HG02798 (cell line): ENCODE measurements at regions not wholly inside any gene's neighbourhood (a gene's known extent, or its start where the extent isn't known, plus 50 kb on each side); places are given as distances from the start of the nearest gene placed in this dataset.
"Not testable (repeated sequence)": the region's sequence is repeated elsewhere in the genome, so short reads cannot be mapped to it uniquely, and the experiment has no call there.

Experiments used
- ATAC-seq: cut with Tn5 transposase; IDR thresholded peaks from one replicate; pipeline ENCODE4 v1.9.1; 2021; ENCODE audit warnings: mild to moderate bottlenecking; ENCODE audit not compliant: unreplicated experiment, poor library complexity

DNA sequence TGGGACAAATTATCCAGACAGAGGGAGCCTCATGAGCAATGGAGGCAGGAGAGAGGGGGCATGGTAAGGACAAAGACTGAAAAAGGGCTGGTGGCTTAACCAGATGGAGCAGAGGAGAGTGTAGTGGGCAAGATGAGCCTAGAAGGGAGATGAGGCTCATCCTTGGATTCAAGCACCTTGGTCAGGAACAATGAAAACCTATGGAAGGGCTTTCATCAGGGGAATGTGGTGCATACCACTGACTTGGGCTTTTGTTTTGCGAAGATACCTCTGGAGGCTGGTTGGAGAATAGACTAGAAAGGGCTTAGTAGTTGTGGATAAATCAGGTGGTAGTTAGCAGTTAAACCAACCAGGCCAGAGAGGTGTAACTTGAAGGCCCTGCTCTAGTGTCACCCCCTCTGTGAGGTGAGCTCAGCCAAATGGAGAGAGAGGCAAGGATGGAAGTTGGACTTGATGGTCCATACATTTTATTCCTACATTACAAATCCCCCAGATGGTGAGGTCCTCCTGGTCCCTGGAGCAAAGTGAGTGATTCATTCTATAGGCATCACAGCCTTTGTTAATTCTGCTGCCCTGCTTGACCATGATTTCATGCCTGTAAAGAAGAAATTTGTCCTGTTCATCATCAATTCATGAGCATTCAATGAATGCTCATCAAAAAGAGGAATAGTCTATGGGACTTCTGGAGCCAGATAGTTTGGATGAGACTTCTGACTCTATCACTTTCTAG lies 264.8 kb upstream of the IGFBP7 start:
- no peak for ATAC-seq

DNA sequence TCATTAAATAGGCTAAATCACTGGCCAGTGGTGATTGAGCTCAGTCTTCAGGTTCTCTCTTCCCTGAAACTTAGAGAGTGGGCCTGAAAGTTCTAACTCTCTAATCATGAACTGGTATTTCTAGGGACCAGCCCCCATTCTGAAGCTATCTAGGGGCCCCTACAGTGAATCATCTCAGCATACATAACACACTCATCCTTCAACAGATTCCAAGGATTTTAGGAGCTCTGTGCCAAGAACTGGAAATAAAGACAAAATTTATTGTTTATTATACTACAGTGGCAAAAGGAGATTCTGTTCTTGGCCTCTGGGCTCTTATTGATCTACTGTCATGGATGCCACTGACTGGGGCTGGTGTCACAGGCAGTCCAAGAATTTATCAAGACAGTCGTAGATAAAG lies 263.8 kb upstream of the IGFBP7 start:
- ATAC-seq, result no peak

DNA sequence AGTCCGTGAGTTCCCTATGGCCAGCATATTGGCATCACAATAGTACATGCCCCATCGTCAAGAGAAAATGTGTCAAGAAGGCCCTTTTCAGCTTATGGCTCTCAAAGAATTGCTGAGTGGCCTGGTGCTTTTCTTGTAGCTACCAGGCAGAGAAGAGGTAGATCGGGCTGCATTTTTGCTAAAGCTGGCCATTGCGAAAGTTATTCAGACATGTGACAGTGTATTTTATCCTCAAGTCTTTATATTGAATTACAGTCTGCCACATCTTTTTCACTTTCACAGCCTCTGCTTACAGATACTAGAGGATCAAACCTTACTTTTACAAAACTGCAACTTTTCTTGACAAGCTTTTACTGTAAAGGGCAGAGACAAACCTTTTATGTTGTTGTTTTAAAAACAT lies 261.5 kb upstream of the IGFBP7 start:
- no peak for ATAC-seq

DNA sequence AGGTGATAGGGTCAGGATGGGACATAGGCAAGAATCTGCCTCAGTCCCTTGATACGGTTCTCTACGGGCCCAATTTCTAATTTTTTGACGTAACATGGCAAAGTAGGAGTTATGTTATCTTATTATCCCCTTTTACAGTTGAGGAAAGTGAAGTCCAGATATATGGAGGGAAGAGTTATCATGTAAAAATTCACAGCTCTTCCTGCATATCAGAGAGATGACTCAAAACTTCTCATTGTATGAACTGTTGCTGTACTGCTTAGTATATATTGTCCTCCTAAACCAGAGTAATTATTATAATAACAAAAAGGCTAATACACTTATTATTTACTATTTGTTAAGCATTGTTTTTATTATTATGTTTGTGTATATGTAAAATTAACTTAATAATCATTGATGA lies 260.5 kb upstream of the IGFBP7 start:
- ATAC-seq, result no peak

DNA sequence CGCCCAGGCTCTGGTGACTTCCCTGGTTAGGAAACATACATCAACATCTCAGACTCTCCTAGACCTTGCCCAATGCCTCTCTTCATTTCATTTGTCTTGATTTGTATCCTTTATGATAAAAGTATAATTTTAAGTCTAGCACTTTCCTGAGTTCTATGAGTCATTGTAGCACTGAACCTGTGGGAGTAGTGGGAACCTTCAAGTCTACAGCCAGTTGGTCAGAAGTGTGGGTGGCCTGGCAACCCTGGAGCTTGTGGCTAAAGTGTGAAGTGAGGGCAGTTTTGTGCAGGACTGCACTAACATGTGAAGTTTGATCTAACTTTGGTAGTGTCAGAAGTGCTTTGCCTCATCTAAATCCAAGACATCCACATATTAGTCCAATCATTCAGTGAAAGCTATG lies 259.3 kb upstream of the IGFBP7 start:
- ATAC-seq, result no peak

DNA sequence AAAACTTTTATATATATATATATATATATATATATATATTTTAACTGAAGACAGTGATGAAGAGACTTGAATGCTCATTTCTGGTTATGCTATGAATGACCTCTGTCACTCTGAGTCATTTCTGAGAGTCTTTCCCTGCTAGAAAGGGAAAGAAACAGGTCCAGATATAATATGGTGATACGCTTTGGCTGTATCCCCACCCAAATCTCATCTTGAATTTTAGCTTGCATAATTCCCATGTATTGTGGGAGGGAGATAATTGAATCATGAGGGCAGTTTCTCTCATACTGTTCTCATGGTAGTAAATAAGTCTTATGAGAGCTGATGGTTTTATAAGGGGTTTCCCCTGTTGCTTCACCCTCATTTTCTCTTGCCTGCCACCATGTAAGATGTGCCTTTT lies 254.1 kb upstream of the IGFBP7 start:
- no peak for ATAC-seq

DNA sequence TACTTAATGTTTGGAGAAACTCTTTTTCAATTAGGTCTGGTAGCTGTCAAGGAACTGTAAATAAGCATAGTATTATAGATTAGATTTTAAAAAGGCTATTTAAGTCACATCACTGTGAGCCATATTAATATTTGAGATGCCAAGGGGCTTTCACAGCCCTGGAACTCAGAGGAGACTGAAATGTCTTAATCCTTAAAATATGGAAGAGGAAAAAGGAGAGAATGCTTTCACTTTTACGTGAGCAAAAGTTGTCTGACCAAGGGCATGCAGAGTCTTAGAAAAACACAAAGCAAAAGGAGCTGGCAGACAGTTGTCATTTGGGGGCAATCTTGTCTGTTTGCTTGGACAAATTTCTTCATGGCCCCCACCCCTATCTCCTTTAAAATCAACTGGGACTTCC lies 253.2 kb upstream of the IGFBP7 start:
- ATAC-seq, result no peak

DNA sequence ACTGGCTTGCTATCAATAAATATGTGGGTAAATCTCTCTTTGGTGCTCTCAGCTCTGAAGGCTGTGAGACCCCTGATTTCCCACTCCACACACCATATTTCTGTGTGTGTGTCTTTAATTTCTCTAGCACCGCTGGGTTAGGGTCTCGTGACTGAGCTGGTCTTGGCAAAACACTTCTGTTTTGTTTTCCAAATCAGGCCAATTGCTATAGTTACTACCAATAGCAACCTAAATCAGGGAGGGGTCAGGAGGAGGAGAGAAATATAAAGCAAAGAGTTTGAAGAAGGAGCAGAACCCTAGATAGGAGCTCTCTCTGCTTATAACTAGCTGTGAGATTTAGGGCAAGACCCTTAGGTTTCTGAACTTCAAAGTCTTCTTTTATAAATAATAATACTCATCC lies 250.5 kb upstream of the IGFBP7 start:
- no peak for ATAC-seq

DNA sequence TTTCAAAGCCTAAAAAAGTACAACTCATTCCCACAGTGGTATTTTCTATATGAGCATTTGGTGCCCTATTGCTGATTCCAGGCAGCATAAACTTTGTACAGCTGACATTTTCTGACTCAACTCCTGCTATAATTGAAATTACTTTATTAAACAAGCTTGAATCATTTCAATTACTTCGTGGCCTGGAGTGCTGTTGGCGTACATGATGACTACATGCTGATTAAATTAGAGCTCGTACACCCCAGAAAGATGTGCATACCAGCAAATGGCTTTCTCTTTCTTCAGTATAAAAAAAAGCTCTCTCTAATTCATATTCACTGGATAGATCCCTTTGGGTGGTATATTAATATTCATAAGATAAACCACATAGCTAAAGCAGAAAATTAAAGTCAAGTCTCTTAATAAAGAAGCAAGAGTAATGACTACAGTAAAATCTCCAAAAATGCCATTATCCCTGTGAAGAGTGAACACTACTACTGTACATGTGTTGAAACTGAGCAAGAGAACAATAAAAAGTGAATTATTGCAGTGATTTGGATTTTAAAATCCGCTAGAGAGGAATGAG lies 245.0 kb upstream of the IGFBP7 start:
- no peak for ATAC-seq

DNA sequence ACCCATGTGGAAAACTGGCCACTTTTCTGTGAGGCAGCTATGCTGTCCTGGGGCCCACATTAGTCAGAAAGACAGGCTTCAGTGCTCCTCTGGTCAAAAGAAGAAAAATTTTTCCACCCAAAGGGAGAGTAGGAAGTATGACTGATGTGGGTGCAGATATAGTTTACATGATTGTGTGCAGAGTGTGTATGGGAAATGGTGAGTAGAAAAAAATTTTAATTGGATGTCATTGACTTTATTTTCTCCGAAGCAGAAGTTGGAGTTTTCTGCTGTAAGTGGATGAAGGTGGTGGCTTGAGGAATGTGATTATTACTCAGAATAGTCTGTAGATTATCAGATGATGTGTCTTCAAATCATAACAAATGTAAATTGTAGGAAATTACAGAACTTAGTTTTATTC lies 241.5 kb upstream of the IGFBP7 start:
- no peak for ATAC-seq

DNA sequence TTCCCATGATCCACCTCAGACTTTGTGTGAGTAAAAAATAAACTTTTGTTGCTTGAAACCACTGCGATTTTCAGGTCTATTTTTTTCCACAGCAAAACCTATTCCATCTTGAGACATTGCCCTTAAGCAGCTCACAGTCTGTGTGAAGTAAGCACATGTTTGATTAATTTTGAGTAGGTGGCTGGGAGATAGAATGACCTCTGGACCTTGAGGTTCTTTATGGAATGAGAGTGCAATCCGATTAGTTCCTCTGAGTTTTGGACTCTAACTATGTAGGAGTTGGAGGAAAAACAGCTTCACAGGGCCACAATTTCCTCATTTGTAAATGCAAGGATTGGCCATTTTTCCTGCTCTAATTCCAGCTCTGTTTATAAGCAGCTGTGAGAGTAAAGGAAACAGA lies 234.1 kb upstream of the IGFBP7 start:
- ATAC-seq, result no peak

DNA sequence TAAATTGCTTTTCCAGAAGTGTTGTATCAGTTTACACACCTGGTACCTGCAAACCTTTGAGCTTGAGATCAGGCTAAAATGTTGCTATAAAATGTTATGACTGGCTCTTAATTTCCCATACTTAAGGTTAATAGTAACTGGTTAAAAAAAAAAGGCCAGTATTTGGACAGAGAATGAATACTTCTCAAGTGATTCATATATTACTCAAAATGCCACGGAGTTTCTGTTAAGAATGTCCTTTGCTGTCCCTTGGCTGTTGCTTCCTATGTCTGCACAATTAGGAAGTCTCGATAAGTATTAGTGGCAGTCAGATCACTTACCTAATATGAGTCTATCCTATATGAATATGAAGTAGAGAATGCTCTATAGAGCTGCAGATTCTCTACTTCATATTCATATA lies 232.2 kb upstream of the IGFBP7 start:
- ATAC-seq, result no peak

DNA sequence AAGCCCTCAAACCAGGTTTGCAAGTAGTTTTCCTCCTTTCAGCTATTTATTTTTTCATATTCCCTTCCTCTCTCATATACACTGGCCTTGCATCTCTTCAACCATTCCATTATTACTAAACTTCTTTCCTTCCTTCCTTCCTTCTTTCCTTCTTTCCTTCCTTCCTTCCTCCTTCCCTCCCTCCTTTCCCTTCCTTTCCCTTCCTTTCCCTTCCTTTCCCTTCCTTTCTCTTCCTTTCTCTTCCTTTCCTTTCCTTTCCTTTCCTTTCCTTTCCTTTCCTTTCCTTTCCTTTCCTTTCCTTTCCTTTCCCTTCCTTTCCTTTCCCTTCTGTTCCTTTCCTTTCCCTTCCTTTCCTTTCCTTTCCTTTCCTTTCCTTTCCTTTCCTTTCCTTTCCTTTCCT lies 228.7 kb upstream of the IGFBP7 start:
- not testable (repeated sequence) for ATAC-seq

DNA sequence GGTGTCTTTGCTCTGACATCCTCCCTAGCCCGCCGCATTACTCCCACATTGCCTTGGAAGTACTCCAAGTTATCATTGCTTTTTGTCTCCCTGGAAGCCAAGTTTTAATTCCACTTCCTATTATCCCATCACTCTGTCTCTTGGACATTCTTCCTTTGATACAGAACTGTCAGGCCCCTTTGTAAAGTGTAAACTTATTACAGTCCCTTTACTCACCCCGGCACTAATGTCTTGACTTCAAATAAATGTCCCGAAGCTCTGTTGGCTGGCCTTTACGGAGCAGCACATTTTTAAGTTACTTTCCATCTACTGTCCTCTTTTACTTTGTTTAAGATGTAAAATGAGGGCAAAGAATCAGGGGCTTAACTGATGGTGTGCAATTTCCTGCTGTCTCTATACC lies 223.5 kb upstream of the IGFBP7 start:
- no peak for ATAC-seq

DNA sequence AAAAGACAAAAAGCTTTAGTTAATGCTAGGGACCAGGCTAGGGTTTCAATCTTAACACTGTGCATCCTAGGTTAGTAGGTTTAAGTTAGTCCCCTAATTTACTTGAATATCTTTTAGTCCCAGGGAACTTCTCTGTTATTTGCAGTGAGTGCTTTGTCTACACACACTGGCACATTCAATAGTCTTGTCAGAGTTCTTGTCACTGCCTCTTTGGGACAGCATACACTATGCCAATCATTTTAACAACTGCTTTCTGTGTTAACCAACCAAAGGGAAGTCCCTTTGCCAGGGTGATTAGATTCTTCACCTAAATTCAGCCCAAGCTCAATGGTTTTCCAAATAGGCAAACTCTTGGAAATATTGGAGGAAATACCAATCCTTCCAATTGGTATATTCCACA lies 221.8 kb upstream of the IGFBP7 start:
- ATAC-seq, result no peak

DNA sequence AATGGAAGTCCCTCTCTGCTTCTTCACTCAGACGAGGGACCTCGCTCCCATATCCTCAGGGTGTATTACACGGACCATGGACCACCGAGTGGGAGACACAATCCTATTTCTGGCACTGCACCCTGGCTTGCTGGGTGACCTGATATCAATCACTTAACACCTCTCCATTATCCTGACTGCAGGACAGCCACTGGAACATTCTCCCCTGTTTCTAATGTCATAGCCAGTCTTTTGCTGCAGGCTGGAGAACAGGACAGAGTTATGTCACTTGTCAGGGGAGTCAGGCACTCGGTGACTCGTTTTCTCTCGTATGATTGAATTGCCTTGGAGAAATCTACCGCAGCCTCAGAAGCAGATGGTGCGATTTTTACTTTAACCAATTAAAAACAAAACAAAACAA lies 219.1 kb upstream of the IGFBP7 start:
- no peak for ATAC-seq

DNA sequence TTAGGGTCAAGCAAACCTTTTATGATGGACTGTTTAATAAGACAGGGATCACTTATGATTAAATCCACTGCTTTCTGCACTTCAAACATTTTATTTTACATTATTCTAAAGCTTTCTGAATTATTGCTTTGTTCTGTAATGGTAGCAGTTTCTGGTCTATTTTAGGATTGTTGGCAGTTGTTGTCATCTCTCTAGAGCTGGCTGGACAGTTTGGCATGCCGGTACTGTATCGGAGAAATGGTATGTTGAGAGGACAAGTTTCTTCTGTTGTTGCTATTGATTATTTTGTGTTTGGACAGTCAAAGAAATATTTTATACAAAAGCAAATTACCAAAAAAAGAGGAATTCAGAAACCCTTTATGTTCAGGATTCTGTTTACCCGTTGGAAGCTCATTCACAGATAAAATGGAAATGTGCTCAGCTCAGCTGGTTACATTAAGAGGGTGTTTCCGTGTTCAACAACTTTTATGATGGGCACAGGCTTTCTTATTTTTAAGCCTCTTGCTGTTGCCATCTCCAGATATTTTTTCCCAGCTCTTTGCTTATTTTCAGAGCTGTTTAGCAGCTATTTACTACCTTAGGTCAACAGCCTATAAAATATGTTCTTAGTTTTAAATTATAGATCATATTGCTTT lies 214.6 kb upstream of the IGFBP7 start:
- no peak for ATAC-seq

DNA sequence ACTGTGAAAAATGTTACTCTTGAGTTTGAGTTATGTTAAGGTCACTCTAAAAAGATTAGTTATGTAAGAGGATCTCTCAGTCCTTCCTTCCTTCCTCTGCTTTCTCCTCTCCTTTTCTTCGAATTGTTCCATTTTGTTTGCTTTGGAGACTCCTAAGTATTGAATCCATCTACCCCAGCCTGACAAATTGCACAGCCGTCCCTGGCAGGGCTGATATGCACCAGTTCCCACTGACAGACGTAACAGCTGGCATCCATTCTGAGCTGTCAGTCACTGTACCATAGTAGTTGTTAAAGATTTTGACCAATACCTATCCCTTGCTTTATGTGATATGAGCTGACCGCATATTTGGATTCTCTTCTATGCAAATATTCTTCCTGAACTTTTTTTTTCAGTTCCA lies 210.7 kb upstream of the IGFBP7 start:
- ATAC-seq, result no peak

DNA sequence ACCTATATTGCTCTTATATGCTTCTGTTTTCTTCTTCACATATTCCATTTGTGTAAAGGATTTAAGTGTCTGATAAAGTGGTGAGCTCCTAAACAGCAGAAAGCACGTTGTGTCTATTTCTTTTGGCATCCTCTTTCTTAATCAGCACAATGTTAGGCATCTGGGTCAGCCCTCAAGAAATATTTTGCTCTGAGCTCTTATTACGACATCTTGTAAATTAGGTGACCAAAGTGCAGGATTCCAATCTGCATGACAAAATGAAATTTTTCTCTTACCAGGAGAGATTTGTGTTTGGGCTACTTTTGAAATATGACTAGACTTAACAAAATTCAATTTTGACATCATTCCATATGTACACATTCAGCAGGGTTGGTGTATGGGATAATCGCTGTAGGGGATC lies 210.0 kb upstream of the IGFBP7 start:
- ATAC-seq, result no peak

DNA sequence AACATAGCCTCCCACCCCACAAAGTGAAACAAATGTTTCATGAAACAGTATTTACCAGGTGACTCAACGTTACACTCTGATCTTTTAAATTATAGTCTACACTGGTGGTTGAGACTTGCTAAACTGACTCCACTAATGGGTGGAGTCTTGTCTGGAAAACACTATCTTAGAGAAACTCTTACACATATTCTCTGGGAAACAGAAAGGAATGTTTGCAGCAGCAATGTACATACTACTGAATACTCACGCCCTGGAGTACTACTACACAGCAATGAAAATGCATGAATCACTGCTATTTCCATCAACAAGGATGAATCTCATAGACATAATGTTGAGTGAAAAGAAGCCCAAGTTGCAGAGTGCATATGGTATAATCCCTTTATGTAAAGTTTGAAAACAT lies 208.5 kb upstream of the IGFBP7 start:
- ATAC-seq, result no peak

DNA sequence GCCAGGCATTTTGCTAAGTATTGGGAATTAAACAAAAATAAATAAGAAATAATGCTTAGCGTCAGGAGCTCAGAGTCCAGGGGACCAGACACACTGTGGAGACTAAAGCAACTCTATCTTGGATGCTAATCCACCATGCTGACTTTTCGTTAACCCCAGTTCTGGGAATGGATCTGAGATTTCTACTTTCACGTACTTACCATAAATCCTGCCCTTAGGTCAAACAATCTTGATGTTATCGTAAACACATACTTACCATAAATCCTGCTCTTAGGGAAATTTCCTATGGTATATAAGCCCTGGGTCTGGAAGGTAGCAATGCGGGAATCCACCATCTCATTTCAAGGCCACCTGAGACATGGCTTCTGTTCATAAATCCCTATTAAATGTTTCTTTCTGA lies 204.5 kb upstream of the IGFBP7 start:
- ATAC-seq, result no peak

DNA sequence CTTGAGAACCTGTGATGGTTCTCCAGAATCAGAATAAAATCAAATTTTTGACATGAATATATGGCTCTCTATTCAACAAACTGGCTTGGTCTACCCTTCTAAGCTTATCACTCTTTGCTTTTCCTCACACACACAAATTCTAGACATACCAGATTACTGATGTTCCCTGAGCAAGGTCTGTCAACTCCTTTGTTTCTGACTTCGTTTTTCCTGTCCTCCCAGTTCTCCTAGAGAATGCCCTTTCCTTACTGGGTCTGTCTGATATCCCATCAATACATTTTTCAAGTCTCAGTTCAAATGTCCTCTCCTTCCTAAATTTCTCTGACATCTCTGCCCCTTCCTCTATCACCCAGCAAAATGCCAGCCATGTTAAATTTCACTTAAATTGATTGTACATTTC lies 202.1 kb upstream of the IGFBP7 start:
- no peak for ATAC-seq
